CD4-positive, alpha-beta T cell treated with Interleukin-17A for 1 hour (primary cell): ENCODE measurements at regions not wholly inside any gene's neighbourhood (a gene's known extent, or its start where the extent isn't known, plus 50 kb on each side); places are given as distances from the start of the nearest gene placed in this dataset.

Experiments used
- DNase-seq: peaks from one replicate; pipeline ENCODE4 v3.0.0-alpha.2; 2020

DNA sequence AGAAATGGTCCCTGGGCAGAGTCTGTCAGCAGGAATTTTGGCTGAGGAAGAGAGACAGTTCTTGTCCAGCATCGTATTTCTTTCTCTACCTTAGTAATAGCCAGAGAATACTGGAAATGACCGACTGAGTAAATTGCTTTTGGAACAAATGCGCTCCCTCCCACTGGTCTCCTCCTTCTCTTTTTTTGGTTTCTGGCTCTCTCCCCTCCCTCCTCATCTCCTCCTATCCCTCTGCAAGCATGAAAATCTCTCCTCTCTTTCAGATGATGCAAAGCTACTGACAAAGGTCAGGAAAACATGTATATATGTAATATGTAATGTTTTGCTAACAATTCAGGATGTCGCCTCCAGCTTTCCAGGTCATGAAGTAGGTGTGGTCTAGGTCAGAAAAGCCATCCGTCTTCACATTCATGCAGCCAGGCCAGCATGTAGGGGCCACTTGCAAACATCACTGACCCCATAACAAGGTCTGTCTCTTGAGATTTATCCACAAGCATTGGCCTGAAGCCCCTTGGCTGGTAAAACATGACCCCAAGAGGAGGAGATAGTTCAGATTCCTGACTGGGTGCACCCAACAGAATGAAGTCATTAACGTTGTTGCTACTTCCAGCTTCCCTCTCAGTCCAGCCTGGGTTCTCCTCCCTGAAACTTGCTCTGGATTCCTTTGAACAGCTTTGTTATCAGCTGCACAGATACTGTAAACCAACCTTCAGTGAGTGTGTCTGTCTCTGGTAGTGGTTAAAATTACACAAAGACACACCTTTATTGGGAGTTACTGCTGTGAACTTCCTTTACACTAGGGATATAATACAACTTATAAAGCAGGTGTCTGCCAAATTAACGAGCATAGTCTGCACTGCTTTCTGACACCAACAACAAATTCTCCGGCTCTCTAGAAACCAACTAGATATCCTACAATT lies 864.4 kb upstream of the KLHL29 start:
- no peak for DNase-seq

DNA sequence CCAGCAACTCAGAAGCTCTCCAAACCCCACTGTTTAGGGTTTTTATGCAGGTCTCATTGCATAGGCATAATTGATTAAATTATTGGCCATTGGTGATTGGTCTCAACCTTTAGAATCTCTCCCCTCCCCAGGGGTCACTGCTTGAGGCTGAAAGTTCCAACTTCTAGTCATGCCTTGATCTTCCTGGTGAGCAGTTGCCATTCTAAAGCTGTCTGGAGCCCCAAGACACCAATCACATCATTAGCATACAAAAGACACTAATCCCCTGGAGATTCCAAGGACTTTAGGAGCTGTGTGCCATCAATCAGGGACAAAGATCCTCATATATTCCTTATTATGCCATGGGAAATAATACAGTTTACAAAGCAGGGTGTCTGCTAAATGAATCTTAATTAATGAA lies 863.4 kb upstream of the KLHL29 start:
- no peak for DNase-seq

DNA sequence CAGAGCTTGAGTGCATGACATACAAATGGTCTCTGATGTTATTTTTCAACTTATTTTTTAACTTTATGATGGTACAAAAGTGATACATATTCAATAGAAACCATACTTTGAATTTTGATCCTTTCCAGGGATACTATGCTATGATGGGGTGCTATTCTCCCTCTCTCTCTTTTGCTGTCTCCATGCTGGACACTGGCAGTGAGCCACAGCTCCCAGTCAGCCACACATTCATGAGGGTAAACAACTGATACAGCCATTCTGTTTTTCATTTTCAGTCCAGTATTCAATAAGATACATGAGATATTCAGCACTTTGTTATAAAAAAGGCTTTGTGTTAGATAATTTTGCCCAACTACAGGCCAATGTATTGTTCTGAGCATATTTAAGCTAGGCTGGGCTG lies 859.3 kb upstream of the KLHL29 start:
- DNase-seq: no peak

DNA sequence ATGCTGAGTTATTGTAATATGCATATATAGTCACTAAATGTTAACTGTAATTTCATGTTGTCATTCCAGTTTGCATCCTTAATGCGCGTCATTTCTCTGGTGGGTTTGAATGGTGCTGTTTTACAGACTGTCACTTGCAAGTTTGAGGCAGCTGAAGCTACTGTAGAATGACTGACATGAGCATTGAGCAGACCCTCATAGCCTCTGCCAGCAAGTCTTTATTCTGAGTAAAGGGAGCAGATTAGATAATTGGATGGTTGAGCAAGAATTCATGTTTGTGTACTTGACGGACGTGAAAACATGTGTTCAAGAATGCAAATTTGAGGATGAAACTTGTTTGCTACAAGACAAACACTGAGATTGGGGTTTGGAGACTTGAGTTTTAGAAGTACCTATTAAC lies 854.8 kb upstream of the KLHL29 start:
- no peak for DNase-seq

DNA sequence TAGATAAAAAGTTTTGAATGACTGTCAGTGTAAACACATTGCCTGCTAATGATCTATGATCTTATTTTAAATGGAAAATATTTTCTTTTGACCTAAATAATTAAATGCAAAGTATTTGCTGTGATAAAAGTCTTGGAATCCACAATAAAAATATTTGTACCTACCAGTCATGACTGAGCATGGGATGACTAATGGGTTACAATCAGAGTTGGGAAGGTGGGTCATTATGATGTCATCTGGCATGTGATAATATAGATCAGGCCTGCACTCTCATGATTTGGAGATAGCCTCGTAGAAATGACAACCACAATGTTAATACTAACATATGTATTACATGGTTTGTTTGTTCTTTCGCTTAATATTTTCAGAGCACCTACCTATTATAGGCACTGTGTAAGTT lies 848.8 kb upstream of the KLHL29 start:
- no peak for DNase-seq

DNA sequence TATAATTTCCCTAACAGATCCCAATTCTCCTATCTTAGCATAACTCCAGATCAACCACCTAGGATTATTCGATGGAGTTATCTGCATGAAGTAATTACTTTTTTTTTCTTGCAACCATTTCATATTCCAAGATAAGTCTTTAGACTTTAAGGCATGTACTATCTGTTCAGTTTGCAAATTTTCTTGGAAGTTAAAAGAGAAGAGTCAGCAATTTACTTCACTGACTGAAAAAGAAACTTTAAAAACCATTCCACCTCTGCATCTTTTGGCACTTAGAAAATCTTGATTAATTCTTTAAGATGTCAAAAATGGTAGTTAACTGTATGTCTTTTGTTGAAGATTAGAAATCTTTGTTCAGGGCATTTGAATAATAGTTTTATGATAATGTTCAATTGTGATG lies 830.5 kb upstream of the KLHL29 start:
- DNase-seq: no peak

DNA sequence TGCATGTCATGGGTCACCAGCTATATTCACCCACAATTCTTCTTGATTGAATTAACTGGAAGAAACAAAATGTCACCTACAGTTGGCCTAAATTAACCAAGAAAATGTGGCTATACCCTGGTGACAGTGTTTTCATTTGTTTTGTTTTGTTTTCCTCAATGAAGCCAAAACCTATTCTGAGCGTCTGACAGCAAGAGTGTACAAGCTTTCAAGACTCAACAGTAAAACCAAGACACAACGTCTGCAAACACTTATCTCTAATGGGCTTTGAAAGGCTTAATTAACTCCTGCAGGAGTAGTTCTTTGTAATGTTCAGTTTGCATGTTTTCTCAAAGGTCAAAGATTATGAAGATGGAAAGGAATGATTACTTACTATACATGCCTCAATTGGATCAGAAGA lies 827.6 kb upstream of the KLHL29 start:
- no peak for DNase-seq

DNA sequence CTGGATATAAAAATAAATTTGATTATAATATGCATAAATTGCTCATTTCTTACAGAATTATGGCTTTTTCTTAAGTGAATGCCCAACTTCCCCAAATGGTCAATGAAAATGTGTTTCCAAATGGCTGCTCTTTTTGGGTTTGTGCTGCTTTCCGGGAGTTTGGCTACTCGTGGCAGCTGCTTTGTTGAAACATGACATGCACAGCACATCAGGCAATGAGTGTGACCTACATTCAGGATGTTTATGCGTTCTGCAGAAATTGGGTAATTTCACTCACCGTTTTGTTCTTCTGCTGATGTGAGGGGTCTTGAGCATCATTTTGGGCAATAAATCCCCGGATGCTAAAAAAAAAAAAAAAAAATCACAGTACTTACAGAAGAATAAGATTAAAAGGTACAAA lies 825.0 kb upstream of the KLHL29 start:
- DNase-seq: no peak

DNA sequence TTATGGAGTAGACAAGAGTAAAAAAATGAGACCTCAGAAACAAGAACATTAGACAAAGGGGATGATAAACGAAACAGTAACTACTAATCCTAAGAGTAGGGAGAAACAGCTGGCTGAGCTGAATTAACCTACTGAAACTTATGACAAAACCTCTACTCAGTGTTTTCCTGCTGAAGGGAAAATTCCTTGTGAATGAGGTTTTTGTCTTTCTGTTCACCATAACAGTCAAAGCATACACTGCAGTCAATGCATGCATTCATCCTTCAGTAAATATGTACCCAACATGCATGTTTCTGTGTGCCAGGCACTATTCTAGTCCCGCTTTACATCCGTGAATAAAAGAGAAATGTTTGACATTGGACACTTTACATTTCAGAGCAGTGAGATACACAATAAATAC lies 805.6 kb upstream of the KLHL29 start:
- no peak for DNase-seq

DNA sequence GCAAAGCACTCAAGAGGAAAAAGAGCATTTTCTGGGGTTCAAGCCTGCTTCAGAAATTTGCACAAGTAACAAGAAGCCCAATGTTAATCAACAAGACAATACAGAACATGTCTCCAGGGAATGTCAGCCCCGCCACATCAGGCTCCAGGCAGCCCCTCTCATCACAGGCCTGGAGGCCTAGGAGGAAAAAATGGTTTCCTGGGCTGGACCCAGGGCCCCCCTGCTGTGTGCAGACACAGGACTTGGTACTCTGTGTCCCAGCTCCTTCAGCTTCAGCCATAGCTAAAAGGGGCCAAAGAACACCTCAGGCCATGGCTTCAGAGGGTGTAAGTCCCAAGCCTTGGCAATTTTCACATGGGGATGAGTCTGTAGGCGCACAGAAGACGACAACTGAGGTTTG lies 802.9 kb upstream of the KLHL29 start:
- DNase-seq: no peak

DNA sequence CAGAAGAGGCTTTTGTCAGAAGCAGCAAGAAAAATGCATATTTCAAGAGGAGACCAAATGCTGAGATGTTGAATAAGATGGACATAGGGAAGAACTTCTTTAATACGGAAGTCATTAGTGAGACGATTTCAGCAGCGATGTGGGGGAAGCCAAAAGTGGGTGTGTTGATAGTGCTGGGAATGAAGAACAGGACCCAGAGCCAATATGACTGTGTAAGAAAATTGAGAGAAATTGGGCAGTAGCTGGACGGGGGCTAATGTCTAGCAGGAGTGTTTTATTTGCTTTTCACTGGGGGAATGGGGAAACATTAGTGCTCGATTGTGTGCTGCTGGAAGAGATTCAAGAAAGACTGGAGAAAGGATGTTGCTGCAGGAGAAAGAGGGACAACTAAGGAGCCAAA lies 788.7 kb upstream of the KLHL29 start:
- no peak for DNase-seq

DNA sequence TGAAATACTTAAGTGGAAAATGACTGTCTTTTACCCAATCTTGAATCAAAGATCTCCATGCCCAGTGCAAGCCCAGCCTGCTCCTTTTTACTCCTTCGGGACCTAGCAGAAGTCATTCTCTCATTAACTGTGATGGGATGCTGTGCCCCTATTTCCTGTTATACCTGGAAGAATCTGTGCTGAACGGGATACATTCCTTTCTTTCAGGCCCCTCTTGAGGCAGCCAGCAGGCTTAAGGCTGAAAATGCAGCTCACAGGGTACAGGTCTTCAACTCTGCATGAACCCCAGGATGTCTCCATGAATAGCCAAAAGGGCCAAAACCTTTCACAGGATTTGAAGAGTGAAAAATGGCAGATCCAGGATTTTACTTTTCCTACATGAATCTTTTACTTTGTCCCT lies 784.8 kb upstream of the KLHL29 start:
- DNase-seq: no peak

DNA sequence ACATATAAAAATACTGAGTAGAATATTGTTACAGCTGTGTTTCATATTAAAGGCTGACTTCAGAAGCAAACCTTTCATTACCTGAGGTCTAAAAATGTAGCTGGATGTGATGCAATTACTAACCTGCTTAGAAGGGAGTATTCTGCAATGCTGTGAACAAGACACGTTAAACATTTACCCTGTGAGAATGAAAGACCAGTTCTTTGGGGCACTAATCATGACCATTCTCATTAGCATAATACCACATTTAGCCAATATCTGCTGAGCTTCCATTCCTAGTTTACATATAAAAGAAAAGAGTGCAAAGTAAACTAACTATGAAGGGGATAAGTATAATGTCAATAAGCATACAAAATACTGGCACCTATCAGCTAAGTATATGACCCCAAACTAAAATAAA lies 784.0 kb upstream of the KLHL29 start:
- DNase-seq: no peak

DNA sequence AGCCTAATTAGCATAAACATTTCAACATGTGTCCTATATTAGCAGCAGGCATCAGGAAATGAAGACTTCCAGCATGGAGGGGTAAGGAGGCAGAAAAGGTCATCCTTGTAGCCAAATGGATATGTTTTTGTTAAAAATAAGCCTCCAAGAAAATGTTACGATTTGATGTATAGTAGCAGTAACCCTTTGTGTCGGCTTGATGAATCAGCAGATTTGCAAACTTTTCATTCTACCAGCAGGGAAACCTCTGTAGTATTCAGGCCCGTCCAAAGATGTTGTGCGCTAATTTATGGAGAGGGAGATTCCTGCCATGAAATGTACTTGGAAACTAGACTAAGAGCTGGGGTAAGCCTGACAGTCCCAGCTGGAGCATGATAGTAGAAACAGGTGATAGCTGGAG lies 780.8 kb upstream of the KLHL29 start:
- no peak for DNase-seq

DNA sequence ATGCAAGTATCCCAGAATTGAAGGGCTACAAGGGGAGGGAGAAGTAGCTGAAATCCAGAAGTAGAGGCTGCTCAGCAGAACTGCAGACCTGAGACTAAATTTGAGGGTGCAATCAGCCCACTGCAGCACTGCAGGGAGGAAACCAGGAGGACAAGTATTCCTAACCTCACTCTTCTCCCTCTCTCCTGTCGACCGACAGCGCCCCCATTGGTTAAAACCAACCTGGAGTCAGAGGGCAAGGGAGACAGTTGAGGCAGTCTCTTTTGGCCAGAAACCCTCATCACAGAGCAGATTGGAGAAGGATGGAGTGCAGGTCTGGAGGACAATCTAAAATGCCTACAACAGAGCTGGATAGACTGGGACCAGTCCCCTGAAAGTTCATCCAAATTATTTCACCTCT lies 768.9 kb upstream of the KLHL29 start:
- DNase-seq: no peak

DNA sequence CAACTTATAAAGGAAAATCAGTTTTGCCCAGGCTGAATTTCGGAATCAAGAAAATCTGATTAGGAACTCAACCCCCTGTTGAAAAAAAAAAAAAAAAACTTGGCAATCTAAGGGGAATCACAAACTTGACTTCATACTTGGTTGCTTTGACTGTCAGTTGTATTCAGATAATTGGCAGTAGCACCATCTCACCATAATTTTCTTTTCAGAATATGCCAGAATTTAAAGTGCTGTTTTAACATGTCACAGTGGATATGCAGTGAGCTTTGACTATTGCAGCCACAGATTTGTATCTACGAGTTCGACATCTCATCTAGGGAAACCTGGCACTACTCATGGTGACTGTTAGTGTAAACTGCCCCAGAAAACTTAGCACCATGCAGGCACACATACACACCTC lies 761.4 kb upstream of the KLHL29 start:
- DNase-seq: no peak

DNA sequence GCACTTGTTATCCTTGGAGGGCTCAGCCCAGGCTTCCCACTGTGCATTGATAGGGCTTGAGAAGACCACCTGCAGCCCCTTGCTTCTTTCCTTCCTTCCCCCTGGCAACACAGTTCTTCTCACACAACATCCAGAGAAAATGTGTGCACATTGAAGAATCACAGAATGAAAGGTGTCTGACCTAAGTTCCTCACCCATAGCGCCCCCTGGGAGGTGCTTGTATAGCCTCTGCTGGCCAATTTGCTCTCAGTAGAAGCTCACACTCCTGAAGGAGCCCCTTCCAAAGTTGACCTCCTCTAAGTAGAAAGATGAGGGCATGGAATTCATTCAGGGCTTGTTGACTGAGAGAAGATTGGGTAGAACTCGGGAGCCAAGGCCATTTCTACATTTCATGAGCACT lies 758.4 kb upstream of the KLHL29 start:
- no peak for DNase-seq

DNA sequence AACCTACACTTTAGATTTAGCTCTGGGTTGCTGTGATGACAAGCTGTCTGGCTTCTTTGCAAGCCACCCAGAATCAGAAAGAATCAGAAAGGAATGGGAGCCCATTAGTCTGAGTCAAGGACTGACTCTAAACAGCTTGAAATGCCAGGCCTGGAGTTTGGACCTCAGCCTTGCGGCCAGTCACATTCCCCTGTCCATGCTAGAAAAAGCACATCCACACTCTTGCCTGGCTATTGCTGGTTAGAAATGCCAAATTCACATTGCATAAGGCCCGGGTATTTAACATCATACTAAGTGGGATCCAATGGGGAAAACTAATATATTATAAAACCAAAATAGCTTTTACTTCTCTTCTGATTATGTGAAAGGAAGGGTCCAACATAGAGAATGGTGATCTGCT lies 756.8 kb upstream of the KLHL29 start:
- no peak for DNase-seq

DNA sequence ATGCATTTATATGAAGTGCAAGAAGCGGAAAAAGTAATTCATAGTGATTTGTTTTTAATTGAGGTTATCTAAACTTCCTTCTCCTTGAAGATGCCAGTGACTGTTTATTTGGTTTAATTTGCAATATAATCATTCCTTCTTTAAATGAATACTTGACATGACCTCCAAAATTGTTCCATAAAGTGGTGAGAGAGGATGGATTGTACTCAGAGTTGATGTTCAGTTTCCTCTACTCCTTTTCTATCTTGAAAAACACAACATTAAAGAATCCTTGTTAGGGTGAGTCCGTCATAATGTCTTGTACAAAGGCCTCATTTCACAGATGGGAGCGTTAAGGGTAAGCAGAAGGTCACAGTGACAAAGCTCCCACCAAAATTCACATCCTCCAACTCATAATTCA lies 756.1 kb upstream of the KLHL29 start:
- DNase-seq: no peak

DNA sequence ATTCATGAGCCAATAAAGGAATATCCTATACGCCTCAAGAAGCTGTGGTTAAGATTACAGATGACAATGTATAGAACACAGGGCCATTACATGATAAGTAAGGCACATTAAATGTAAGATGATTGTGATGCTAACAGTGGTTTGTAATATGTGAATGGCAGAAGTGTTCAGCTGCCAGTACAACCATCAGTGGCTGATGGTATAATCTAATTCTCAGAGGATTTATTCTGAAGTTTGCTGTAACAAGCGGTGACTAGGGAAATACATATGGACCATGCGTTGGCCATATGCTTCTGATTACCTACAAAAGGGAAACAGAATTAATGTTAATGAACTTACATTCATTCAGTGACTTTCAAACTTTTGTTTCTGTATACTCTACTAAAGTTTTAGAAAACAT lies 750.8 kb upstream of the KLHL29 start:
- no peak for DNase-seq

DNA sequence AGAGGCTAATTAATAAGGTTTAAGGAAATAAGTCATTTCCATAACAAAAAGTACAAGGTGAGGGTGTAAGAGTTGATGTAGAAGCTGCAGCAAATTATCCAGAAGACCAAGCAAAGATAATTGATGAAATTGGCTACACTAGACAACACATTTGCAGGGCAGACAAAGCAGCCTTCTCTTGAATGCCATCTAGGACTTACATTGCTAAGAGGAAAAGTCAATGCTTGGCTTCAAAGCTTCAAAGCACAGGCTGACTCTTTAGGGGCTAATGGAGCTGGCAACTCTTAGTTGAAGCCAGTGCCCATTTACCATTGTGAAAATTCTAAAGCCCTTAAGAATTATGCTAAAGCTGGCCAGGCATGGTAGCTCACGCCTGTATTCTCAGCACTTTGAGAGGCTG lies 728.6 kb upstream of the KLHL29 start:
- no peak for DNase-seq

DNA sequence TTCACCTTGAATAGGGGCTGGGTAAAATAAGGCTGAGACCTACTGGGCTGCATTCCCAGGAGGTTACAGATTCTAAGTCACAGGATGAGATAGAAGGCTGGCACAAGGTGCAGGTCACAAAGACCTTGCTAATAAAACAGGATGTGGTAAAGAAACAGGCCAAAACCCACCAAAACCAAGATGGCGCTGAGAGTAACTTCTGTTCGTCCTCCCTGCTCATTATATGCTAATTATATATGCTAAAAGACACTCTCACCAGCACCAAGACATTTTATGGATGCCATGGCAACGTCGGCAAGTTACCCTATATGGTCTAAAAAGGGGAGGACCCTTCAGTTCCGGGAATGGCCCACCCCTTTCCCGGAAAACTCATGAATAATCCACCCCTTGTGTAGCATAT lies 711.5 kb upstream of the KLHL29 start:
- no peak for DNase-seq

DNA sequence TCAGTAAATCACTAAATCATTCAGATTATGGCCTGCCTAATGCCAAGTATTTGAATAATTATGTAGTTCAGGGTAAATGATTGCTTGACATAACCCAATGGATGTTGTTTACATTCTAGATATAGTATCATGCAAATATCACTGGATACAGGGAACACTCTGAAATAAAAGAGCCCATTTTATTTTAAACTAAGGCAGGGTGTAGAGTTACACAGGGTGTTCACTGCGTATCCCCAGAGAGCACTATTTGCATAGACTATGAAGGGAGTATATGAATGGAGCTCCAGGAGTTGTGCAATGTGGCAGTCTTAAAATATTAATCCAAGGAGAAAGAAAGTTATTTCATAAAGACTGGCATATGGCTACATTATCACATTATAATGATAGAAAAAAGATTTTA lies 701.1 kb upstream of the KLHL29 start:
- DNase-seq: no peak

DNA sequence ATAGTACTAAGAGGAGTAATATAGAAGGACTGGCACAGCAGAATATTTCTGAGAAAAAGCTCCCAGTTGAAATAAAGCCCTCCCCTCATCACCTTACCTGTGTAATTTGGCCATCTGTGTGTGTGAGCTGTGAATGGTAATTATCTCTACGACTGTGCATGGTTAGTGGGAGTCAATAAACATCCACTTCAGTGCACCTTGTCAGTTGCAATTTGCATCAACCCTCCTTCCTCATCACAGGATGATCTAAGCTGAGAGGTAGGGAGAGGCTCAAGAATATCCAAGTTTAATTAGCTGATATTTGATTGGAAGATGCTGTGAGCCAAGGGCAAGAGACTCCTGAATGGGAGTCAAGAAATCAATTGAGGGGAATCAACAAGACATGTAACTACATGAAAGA lies 694.9 kb upstream of the KLHL29 start:
- DNase-seq: no peak

DNA sequence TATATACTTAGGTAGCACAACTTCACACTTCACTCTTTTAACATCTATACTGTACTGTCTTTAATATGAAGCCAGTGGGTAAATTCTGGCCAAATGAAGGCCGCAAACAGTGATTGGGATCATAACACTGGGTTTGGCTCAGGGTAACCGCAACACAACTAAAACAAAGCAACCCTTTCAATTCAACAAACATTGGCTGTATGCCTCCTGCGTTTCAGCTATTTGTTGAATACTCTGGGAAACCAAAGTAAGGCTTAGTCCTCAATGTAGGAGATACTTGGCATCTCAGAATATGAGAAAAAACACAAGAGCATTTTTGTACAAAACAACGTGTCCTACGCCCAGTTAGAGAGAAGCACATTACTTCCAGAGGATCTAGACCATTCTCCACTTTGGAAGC lies 693.3 kb upstream of the KLHL29 start:
- no peak for DNase-seq
